ENCODE measurements at regions not wholly inside any gene's neighbourhood (a gene's known extent, or its start where the extent isn't known, plus 50 kb on each side); places are given as distances from the start of the nearest gene placed in this dataset.

- ATAC-seq, result no peak
- Histone ChIP-seq H3K4me1 (ENCODE audit: low read depth) (no peaks in the 10 kb centered on the region), H3K36me3 (ENCODE audit: low read depth) (no peaks in the 10 kb centered on the region), H3K9me3 (no peaks in the 10 kb centered on the region), H3K4me3 (no peak overlapping the region)
- no peak for TF ChIP-seq CTCF (IDR thresholded peaks at IDR 0.05)
- no peak for DNase-seq
- intact Hi-C loops (cut with DNase I, micrococcal nuclease), result loop anchor here in 1 of 2 donors (10.0 kb wide), 1 partner anchor 148 kb away; no protein-coding TSS in a partner anchor
Observed at GRCh38 chr6:168206661-168207274, 112.8 kb downstream of the DACT2 start.

- intact Hi-C loops (cut with DNase I, micrococcal nuclease), result loop anchor here in 1 of 2 donors (10.0 kb wide), 1 partner anchor 149 kb away; no protein-coding TSS in a partner anchor
- Histone ChIP-seq H3K4me1 (ENCODE audit: low read depth) (no peaks in the 10 kb centered on the region), H3K4me3 (no peak overlapping the region), H3K36me3 (ENCODE audit: low read depth) (no peaks in the 10 kb centered on the region), H3K9me3 (no peaks in the 10 kb centered on the region)
- ATAC-seq (no peak), DNase-seq (no peak)
- TF ChIP-seq CTCF (IDR thresholded peaks at IDR 0.05), result no peak
Observed at GRCh38 chr6:168206186-168206585, 113.4 kb downstream of the DACT2 start.

DNA sequence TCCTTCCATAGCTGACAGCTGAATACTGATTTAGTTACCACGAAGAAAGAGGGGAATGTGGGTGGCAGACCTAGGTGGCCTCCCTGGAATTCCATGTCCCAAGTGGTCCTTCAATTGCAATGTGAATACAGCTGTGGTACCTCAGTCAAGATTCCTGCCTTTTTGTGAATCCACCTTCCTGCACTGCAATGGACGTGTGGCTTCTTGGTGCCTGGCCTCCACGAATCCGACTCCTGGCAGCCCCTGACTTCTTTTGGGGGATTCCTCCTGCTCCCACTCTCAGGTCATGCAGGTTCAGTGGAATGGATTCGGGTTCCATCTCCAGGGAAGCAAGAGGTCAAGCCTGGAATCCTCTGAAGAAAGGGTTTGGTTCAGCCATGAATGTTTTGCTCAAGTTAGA, 117.8 kb downstream of the DACT2 start:
- no peaks in the 10 kb centered on the region for H3K4me1 ChIP-seq (ENCODE audit: low read depth)
- no peak for TF ChIP-seq CTCF (IDR thresholded peaks at IDR 0.05)
- no peaks in the 10 kb centered on the region for H3K36me3 ChIP-seq (ENCODE audit: low read depth)
- H3K4me3 ChIP-seq, result no peak overlapping the region
- no peaks in the 10 kb centered on the region for H3K9me3 ChIP-seq
- DNase-seq, result no peak
- intact Hi-C loops (cut with DNase I, micrococcal nuclease), result loop anchor here in 1 of 2 donors (10.0 kb wide), 1 partner anchor 153 kb away; no protein-coding TSS in a partner anchor
- no peak for ATAC-seq

DNA sequence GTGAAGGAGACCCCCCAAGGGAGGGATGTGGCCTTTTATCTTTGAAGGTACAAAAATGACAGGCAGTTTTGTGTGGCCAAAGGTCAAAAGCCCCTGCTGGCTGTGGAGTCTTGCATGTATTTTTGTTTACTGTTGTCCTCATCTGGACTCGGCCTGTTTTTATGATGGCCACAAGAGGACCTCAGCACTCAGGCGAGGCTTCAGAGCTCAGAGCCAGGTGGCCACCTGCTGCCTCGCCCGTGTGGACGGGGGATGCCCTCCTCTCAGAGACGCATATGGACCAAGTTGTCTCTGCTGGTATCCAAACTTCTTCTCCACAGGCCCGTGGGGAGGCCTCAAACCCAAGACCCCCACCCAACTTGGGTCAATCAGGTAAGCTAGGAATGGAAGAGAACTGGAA, 118.2 kb downstream of the DACT2 start:
- peak; percentile 63 for ATAC-seq
- peak; percentile 12 for TF ChIP-seq CTCF (IDR thresholded peaks at IDR 0.05)
- Histone ChIP-seq H3K4me3 (no peak overlapping the region), H3K36me3 (ENCODE audit: low read depth) (no peaks in the 10 kb centered on the region), H3K9me3 (no peaks in the 10 kb centered on the region), H3K4me1 (ENCODE audit: low read depth) (no peaks in the 10 kb centered on the region)
- intact Hi-C loops (cut with DNase I, micrococcal nuclease), result loop anchor here in 1 of 2 donors (10.0 kb wide), 1 partner anchor 153 kb away; no protein-coding TSS in a partner anchor
- peak in 2 of 3 donors; percentile 47 to 59 for DNase-seq

- intact Hi-C loops (cut with DNase I, micrococcal nuclease), result loop anchor here in 1 of 2 donors (10.0 kb wide), 1 partner anchor 154 kb away; no protein-coding TSS in a partner anchor
- Histone ChIP-seq H3K4me3 (no peak overlapping the region), H3K9me3 (no peaks in the 10 kb centered on the region), H3K4me1 (ENCODE audit: low read depth) (peaks cover 3% of the 10 kb centered on the region), H3K36me3 (ENCODE audit: low read depth) (no peaks in the 10 kb centered on the region)
- TF ChIP-seq CTCF (IDR thresholded peaks at IDR 0.05), result no peak
- ATAC-seq, result no peak
- no peak for DNase-seq
Observed at GRCh38 chr6:168200571-168201134, 118.9 kb downstream of the DACT2 start.
